G401 (cell line): ENCODE measurements at regions not wholly inside any gene's neighbourhood (a gene's known extent, or its start where the extent isn't known, plus 50 kb on each side); places are given as distances from the start of the nearest gene placed in this dataset.

Source experiments
- DNase-seq: peaks from one replicate; pipeline ENCODE4 v3.0.0-alpha.2; 2015; ENCODE audit warnings: low spot score
- in situ Hi-C: cut with HindIII; loops from 2 replicates; pipeline ENCODE4 v1.10.0; 2016; ENCODE audit warnings: low sequenced_read_pairs, mixed read lengths

DNA sequence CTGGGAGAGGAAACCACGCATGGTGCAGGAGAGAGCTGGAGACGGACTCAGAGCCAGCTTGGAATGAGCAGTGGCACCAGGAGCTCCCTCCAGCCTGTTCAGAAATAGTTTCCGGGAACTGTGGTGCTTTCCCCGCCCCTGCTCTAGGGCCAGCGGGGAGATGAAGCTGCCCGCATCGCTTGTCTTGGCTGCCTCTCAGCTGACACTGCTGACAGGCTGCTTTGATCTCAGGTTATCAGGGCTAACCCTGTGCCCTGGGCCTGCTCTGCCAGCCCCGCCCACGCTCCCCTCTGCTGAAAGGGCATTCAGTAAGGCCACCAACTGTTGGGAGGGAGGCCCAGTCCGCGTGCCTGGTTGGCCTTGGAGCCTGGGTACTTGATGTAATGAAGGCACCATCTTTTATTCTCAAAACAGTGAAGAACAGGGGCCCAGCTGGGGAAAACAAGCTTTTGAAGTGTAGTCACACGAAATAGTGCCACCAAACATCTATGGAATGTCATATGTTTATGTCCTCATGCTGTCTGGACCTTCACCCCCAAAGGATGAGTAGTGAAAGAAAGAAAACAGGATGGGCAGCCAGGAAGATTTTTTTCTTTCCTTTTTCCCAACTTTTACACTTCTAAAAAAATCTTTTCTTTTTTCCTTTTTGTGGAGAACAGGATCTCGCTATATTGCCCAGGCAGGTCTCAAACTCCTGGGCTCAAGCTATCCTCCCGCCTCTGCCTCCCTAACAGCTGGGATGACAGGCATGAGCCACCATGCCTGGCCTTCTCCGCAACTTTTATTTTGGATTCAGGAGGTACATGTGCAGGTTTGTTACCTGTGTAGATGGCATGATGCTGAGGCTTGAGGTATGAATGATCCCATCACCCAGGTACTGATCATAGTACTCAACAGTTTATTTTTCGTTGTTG is 115.9 kb upstream of the TBX3 start:
- no peak for DNase-seq
- in situ Hi-C loops = no loop called here

DNA sequence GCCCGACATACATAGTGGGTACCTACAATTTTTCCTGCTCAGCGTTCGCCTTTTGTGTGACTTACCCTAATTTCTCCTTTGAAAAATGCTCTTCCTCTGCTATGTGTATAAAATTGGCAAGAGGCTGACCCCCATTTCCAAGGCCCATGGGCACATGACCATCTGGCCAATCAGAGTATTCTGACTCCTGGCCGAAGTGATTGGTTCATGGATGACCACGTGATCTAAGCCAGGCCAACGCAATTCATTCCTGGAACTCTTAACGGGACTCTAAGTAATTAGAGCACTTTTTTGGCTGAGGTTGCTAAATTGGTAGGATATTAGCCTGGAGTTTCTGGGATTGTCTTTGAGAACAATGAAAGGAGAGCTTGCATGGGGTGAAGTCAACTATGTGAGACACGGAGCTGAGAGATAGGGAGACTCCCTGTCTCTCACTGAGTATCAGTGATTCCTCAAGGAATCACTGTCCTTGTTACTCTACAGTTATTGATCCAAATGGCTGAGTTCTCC is 110.1 kb upstream of the TBX3 start:
- no peak for DNase-seq
- in situ Hi-C loops = no loop called here

DNA sequence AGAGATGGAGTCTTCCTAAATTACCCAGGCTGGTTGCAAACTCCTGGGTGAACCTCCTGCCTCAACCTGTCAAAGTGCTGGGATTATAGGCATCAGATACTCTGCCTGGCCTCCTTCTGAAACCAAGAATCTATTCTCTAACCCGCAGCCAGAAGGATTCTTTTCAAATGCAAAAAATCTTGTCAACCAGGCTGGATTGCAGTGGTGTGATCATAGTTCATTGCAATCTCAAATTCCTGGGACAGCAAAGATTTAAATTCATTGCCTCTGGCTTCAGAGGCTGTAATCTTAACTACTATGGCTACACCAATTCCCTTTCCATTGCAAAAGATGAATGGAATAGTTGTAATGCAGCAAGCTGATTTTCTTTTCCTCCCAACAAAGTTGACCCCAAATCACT is 106.3 kb upstream of the TBX3 start:
- no peak for DNase-seq
- in situ Hi-C loops = no loop called here

DNA sequence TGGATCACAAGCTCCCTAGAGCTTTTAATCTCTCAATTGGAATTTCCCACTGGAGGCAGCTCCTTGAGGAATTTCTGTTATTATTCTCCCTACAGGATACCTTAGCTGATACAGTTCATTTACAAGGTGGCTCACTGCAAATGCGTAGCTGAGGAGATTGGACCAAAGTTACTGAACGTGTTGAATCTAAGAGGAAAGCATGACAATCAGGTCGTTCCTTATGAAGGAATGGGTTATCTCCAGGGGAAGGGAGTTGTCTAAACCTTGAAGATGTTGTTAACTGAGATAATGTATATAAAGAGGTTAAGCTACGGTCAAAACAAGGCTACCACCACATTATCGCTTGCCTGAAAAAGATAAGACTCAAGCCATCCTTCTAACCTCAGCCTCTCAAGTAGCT is 105.8 kb upstream of the TBX3 start:
- no peak for DNase-seq
- in situ Hi-C loops = no loop called here

DNA sequence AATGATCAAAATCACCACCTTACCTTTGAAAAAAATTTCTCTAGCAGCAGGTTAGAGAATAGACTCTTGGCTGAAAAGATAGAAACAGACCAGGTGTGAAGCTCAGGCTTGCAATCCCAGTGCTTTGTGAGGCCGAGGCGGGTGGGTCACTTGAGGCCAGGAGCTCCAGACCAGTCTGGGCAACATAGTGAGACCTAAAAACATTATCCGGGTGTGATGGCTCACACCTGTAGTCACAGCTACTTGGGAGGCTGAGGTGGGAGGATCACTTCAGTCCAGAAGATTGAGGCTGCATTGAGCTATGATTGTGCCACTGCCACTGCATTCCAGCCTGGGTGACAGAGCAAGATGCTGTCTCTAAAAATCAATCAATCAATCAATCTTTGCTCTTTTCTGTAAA is 105.3 kb upstream of the TBX3 start:
- in situ Hi-C loops = no loop called here
- DNase-seq = no peak

DNA sequence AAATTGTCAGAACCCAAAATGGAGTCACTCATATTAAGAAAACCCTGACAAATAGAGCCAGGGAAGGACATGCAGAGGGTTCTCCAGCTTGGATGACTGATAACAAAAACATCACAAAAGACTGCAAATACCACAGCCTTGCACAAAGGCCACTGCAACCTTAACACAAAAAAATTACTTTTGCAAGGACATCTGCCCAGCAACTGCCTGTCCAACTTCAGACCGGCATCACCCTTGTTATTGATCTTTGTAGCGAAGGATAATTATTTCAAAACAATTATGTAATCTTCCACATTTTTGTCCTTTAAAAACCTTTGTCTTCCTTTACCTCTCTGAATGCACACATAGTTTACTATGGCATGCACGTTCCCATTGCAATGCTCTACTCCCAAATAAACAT is 100.6 kb upstream of the TBX3 start:
- no peak for DNase-seq
- in situ Hi-C loops = no loop called here

DNA sequence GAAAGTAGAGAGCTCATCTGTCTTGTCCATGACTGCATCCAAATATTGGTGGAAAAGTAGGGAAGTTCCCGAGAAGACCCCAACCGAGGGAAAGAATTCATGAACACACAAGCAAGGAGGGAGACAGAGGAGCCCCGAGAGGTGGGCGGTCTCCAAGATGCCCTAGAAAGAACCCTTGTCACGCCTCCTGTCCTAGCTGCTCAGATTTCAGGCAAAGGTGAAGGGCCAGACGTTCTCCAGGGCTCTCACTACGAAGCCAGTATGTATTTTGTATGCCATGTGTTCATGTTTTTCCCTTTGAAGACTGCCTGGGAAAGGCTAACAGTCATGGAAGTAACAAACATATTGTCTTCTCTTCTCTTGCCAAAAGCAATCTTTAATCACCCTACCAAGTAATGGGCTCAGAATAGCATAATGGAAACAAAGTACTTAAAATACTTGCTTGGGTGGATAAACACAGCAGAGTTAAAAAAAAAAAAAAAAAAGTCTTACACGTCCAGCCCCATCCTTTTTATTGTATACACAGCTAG is 99.2 kb upstream of the TBX3 start:
- in situ Hi-C loops = no loop called here
- no peak for DNase-seq

DNA sequence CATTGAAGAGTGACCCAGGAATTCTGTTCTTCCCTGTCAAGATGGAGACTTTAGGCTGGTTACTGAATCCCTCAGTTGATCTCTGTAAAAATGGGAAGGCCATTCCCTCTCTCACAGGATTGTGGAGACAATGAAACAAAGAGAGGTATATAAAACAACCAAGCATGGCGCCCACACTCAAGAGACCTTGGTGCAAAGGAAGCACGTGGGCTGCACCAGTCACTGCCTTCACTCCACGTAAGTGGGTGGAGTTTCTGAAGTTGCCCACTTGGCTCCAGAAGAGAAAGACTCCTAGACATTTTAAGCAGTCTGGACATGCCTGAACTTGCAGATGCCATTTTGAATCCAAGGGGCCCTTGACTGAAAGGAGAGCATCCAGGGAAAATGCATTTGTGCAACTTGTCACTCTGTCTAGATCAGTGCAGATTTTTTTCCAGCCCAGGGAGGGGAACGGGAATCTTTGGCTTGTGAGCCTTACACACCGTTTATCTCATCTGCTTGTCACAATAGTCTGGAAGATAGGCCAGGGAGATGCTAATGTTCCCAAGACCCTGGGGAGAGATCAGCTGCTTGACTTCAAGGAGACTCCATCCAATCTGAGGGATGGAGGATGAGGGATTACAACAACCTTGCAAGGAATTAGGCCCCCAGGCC is 96.9 kb upstream of the TBX3 start:
- DNase-seq = no peak
- in situ Hi-C loops = no loop called here

DNA sequence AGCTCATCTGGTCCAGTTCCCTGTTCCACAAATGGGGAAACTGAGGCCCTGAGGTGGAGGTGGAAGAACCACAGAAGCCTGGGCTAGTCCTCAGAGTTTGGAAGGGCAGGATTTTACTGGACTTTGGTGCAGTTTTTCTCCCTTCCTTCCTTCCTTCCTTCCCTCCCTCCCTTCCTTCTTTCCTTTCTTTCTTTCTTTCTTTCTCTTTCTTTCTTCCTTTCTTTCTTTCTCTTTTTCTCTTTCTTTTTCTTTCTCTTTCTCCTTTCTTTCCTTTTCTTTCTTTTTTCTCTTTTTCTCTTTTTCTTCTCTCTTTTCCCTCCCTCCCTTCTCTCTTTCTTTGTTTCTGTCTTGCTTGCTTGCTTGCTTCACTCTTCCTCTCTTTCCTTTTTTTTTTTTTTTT is 95.7 kb upstream of the TBX3 start:
- no peak for DNase-seq
- in situ Hi-C loops = no loop called here

DNA sequence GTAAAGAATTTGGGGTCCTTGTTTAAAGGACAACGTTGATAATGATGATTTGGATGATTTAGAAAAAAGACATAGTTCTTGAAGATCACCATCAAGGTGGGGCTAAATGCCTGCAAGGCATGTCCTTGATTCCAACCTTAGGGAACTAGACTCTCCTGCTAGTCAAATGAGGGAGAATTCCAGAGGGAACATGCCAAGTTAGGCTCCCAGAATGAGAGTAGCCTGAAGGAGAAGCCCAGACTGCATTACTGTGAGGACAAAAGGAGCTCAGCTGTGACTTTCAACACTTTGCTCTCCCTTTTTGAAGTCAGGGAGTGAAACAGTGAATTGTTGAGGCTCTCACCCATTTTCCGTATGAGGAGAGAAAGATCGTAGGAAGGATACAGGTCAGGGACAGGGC is 95.2 kb upstream of the TBX3 start:
- DNase-seq = no peak
- in situ Hi-C loops = no loop called here

DNA sequence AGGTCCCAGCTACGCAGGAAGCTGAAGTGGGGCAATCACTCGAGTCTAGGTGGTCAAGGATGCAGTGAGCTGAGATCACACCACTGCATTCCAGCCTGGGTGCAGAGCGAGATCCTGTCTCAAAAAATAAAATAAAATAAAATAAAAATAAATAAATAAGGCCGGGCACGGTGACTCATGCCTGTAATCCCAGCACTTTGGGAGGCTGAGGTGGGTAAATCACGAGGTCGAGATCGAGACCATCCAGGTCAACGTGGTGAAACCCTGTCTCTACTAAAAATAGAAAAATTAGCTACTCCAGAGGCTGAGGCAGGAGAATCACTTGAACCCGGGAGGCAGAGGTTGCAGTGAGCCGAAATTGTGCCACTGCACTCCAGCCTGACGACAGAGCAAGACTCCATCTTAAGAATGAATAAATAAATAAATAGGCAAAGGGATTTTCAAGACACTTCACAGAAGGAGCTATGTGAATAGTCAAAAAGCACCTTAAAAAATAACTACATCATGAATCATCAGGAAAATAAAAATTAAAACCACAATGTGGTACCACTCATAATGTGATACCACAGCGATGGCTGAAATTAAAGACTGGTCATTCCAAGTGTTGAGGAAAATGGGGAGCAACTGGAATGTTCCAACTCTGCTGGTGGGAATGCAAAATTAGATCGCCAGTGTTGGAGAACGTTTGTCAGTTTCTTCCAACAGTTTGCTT is 92.9 kb upstream of the TBX3 start:
- DNase-seq = no peak
- in situ Hi-C loops = no loop called here

DNA sequence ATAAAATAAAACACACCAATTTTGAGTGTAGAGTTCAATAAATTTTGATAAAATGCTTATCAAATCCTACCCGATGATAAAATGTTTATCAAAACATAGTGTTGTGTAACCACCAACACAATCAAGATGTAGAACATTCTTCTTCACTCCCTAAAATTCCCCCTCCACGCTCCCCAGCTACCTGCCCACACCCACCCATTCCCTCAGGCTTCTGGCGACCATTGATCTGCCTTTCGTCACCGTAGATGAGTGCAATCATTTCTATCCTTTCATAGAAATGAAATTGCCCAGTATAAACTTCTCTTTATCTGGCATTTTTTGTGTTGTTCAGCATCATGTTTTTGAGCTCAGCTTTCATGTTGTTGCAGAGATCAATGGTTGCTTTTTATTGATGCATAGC is 90.7 kb upstream of the TBX3 start:
- in situ Hi-C loops = no loop called here
- no peak for DNase-seq

DNA sequence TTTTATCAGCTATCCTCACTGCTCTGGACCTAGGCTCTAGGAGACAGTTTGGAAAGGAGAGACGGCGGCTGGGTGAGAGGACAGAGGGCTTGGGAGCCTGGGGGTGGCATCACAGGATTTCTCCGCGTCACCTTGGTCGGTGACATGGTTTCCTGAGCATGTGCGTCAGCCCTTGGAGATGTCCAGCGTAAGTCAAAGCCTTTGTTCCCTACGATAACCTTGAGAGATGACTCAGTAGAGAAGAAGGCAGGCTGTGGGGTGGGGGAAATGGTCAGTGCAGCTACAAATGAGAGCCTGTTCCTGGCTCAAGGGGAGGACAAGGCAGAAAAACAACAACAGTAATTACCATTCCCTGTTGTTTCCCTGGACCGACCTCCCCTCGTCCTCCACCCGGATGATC is 90.2 kb upstream of the TBX3 start:
- no peak for DNase-seq
- in situ Hi-C loops = no loop called here

DNA sequence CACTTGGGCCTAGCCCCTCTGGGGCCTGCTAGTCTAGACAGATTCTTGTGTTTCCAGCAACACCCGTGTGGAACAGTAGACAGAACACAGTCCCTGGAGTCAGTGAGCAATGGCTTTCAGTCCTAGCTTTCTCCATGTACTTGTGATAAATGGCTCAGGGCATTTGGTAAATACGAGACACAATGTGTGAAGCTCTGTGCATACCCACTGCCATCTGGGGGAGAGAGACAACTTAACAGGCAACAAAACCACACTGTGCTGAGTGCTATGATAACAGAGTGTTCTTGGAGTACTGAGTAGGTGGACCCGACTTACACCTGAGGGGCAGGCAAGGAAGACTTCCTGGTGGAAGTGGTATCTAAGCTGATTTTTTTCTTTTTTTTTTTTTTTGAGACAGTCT is 86.3 kb upstream of the TBX3 start:
- in situ Hi-C loops = no loop called here
- no peak for DNase-seq

DNA sequence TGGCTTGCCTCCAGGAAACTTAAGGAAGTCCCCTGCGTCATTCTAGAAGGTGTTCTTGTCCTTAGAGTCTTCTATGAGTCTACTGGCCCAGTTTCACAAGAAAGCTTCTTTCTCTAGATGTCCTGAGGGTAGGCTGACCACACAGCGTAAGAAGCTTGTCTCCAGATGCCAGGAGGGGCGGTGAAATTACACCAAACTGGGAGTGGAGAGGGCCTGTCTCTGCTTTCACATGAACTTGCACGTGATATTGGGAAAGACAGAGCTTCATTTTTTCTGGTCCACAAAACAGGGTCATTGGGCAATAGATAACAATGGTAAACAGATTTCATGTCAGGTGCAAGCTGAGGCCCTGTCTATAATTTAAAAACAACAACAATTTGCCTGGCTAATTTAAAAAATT is 85.7 kb upstream of the TBX3 start:
- no peak for DNase-seq
- in situ Hi-C loops = no loop called here

DNA sequence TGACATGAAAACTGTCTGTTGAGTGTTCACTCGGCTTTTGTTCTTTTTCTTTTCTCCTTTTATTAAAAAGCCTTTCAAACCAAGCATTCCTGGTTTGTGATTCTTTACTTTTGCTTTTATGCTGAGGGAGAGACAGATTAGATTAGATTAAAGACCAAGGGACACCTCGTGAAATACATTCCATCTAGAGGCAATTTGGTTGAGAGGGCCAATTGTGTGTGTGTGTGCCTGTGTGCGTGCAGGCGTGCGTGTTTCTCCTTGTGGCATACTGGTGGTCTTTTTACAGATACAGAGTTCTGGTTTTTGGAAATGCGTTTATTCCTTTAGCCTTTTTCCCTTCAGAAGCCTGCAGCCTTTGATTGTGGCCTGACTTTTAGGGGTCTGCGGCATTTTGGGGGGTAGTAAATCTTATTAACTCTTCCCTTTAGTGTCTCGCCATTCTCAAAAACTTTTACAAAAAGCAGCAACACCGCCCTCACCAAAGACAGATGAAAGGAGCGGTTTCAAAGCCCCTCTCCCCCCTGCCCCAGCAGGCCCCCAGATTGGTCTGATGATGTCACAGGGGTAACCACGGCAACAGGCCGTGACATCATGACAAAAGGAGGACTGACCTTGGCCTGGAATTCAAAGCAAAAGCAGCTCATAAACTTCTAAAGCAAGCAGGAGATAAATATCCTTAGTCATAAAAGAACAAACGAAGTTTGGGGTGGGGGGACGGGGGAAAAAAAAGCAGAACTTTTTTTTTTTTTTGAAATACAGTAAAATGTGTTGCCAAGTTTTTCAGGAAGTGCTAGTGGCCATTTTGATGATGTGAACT is 84.1 kb upstream of the TBX3 start:
- DNase-seq = no peak
- in situ Hi-C loops = no loop called here

DNA sequence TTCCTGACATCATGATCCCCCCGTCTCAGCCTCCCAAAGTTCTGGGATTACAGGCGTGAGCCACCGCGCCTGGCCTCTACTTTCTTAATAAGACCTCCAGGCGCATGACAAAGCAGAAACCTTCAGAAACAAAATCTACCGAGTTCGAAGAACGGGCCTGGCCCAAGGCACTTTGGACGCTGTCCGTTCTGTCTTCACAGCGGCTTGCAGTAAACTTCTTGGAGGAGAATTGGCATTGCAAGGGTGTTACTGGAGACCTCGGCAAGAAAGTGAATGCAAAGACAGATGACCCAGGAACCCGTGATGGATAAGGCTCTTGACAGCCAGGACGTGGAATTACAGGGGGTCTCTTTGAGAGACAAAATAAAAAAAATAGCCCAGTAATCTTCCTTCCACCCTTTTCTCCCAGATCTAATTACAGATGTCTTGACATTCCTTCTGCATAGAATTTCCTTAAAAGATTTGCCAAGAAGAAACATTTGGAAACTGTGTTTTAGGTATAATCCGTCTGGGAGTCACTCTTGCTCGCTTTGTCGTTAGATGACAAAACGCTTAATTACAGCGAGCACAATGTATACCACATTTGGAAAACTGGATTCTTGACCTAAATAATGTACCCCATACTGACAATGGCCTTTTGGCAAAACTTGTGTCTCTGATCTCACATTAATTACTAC is 83.2 kb upstream of the TBX3 start:
- no peak for DNase-seq
- in situ Hi-C loops = no loop called here

DNA sequence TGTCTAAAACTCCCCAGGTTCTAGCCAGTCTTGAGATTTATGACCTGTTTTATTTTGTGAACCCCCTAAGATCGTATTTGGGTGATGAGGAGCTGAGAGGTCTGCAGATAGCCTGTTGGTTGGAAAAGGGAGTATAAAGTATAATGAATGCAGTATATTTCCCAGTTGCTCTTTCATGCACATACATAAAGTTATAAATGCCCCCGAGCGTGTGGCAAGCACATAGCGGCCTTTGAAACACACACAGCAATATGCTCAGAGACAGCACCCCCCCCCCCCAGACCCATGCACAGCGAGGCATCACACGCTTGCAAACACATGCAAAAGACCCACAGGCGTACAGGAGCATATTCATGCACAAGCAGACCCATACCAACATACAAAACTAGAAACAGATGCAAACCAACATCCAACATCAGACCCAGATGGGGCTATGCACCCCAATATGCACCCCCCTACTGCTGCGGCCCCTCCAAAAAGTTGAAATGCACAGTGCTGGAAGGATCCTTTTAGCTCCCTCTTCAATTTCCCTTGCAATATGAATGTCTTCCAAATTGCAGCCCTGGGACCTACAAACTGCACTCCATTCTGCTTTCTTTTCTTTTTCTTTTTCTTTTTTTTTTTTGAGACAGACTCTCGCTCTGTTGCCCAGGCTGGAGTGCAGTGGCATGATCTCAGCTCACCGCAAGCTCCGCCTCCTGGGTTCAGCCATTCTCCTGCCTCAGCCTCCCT is 82.2 kb upstream of the TBX3 start:
- in situ Hi-C loops = no loop called here

More for the DNA sequence above, 82.2 kb upstream of the TBX3 start:
- DNase-seq = no peak
